Transverse colon (tissue), 4 donors: ENCODE measurements at regions not wholly inside any gene's neighbourhood (a gene's known extent, or its start where the extent isn't known, plus 50 kb on each side); places are given as distances from the start of the nearest gene placed in this dataset.

Experiments used
- DNase-seq: peaks from one replicate; pipeline ENCODE4 v3.0.0-alpha.2; 2019
- H3K27ac ChIP-seq, 4 donors: fragments of 200-600 bp; sonication (generic); 2 replicates each; pipeline ENCODE4 v1.5.1; 2016 to 2018; ENCODE audit warnings: inconsistent platforms in 4 of 4
- H3K27me3 ChIP-seq: fragments of 200-600 bp; sonication (generic); 2 replicates; pipeline ENCODE4 v1.5.1; 2017; ENCODE audit warnings: inconsistent platforms
- H3K36me3 ChIP-seq, 4 donors: fragments of 200-600 bp; sonication (generic); 2 replicates each; pipeline ENCODE4 v1.5.1; 2017 to 2019; ENCODE audit warnings: inconsistent platforms in 4 of 4
- H3K4me1 ChIP-seq, 4 donors: fragments of 200-600 bp; sonication (generic); 2 replicates each; pipeline ENCODE4 v1.5.1; 2017 to 2020; ENCODE audit warnings: inconsistent platforms in 4 of 4
- H3K4me3 ChIP-seq, 4 donors: fragments of 200-600 bp; sonication (generic); 1 replicate in 1 of 4; 2 replicates in 3 of 4; pipeline versions ENCODE4 v1.5.1 to v1.6.1; 2017 to 2019; ENCODE audit warnings: inconsistent platforms in 4 of 4
- H3K9me3 ChIP-seq, 2 donors: fragments of 200-600 bp; sonication (generic); 2 replicates each; pipeline ENCODE4 v1.5.1; 2017 to 2019; ENCODE audit warnings: inconsistent platforms in 2 of 2
- EP300 ChIP-seq: sonication (generic); formaldehyde crosslinking; IDR thresholded peaks from one replicate; pipeline ENCODE4 v1.6.1; 2017; ENCODE audit warnings: antibody characterized with exemption, low read depth
- POLR2A ChIP-seq: fragments of 450-650 bp; IDR thresholded peaks from one replicate; pipeline ENCODE4 v1.6.1; 2016; ENCODE audit warnings: antibody characterized with exemption, mild to moderate bottlenecking, moderate library complexity
- POLR2AphosphoS5 ChIP-seq, 3 donors: sonication (generic); formaldehyde crosslinking; IDR thresholded peaks; one replicate each; pipeline ENCODE4 v1.6.1; 2016; ENCODE audit warnings: antibody characterized with exemption in 3 of 3
- WGBS, 2 donors: methylation state at CpG; one replicate each; pipeline ENCODE4 v1.1.5; 2018; ENCODE audit warnings: low coverage in 1 of 2; 5-methylcytosine and 5-hydroxymethylcytosine counted together
- in situ Hi-C, 4 donors: fragments of 200-750 bp; cut with MboI; loops; one replicate each; pipeline versions ENCODE4 v1.15.0 to v1.15.1; 2017; ENCODE audit warnings: low sequenced_read_pairs in 3 of 4, low pct_ligation_motif_present in 1 of 4, low pct_unique_long_range_greater_than_20kb in 1 of 4
- intact Hi-C: fragments of 100-400 bp; cut with DNase I; formaldehyde crosslinking; loops from one replicate; pipeline ENCODE4 v1.15.1; 2023; ENCODE audit warnings: low total_unique reads
- TF ChIP-seq, protein P1 (sequence below), 5 experiments: fragments of 200-600 bp in 3 of 5; fragments of 450-650 bp in 2 of 5; sonication (generic) in 3 of 5; IDR thresholded peaks; 1 replicate in 2 of 5; 2 replicates in 3 of 5; pipeline ENCODE4 v1.5.1; 2016 to 2017; ENCODE audit warnings: antibody characterized with exemption in 5 of 5, inconsistent platforms in 3 of 5, mild to moderate bottlenecking in 2 of 5, moderate library complexity in 1 of 5

DNA sequence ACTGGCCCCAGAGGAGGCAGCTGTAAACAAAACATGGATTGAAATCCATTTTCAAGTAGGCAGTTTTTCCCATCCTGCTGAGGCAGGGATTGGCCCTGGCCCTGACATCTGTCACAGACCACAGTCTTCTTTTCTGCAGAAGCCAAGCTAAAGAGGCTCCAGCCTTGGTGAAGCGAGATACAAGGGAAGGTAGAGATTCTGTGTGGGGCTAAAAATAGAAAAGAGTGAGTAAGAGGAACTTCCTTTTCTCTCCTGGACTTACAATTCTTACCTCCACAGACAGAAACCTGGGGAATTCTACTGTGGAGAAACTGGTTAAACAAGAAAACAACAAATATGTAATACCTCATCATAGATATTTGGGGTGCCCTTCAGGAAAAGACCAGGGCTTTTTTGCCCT is 624.8 kb upstream of the FZD8 start:
- no peak for DNase-seq
- no peaks in the 10 kb centered on the region for H3K9me3 ChIP-seq
- TF ChIP-seq EP300 (no peak), POLR2A (no peak), POLR2AphosphoS5 (IDR thresholded peaks at IDR 0.05) (no peak)
- TF ChIP-seq, protein P1, sequence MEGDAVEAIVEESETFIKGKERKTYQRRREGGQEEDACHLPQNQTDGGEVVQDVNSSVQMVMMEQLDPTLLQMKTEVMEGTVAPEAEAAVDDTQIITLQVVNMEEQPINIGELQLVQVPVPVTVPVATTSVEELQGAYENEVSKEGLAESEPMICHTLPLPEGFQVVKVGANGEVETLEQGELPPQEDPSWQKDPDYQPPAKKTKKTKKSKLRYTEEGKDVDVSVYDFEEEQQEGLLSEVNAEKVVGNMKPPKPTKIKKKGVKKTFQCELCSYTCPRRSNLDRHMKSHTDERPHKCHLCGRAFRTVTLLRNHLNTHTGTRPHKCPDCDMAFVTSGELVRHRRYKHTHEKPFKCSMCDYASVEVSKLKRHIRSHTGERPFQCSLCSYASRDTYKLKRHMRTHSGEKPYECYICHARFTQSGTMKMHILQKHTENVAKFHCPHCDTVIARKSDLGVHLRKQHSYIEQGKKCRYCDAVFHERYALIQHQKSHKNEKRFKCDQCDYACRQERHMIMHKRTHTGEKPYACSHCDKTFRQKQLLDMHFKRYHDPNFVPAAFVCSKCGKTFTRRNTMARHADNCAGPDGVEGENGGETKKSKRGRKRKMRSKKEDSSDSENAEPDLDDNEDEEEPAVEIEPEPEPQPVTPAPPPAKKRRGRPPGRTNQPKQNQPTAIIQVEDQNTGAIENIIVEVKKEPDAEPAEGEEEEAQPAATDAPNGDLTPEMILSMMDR (IDR thresholded peaks at IDR 0.05): no peak
- in situ Hi-C loops (no loop called here), intact Hi-C loops (no loop called here)
- H3K27me3 ChIP-seq: no peaks in the 10 kb centered on the region
- no peak overlapping the region for H3K27ac ChIP-seq
- no peak overlapping the region for H3K4me3 ChIP-seq
- no peaks in the 10 kb centered on the region for H3K36me3 ChIP-seq
- WGBS, 2 donors: 63% methylated on average over 1 of the region's 1 CpG; no CpG with 5 or more reads in 1 of the 2 donors
- no peaks in the 10 kb centered on the region for H3K4me1 ChIP-seq

DNA sequence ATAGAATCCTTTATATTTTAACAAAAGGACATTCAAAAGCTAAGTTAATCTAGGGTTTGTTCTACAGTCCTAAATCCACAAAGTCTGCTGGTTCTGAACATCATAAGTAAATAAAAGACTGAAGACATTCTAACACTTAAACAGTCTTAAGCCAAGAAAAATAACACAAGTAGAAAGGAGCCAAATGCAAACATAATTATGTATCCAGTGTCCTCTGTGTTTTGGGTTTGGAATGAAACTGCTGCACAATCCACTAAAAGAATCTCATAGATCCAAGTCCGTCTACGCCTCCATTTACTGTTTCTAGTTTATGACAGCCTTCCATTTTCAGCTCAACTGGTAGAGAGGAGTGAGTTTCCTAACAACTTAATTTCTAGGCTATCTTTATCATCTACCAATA is 623.6 kb upstream of the FZD8 start:
- H3K36me3 ChIP-seq: no peaks in the 10 kb centered on the region
- 48 to 60% methylated on average over 2 of the region's 2 CpGs for WGBS, 2 donors
- in situ Hi-C loops (no loop called here), intact Hi-C loops (no loop called here)
- TF ChIP-seq POLR2AphosphoS5 (IDR thresholded peaks at IDR 0.05) (no peak), EP300 (no peak), POLR2A (no peak)
- TF ChIP-seq, protein P1 (IDR thresholded peaks at IDR 0.05): no peak
- H3K27ac ChIP-seq: no peak overlapping the region
- no peaks in the 10 kb centered on the region for H3K4me1 ChIP-seq
- H3K4me3 ChIP-seq: no peak overlapping the region
- DNase-seq: no peak
- H3K9me3 ChIP-seq: no peaks in the 10 kb centered on the region
- no peaks in the 10 kb centered on the region for H3K27me3 ChIP-seq

DNA sequence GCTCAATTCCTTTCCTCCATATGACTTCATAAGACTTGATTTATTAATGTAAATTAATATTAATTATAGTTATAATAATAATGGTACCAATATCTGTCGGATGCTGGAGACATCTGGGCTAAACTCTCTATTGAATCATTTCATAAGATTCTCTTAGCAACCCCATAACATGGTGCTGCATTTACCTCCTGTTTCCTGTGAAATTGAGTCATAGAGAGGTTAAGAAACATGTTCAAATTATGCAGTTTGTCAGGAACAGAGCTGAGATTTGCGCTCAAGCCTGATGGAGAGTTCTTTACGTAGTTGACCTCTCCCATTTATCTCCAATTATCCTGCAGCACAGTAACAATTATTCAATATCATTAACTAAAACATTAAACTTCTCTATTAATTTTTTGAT is 621.8 kb upstream of the FZD8 start:
- 91 to 95% methylated on average over 3 of the region's 3 CpGs for WGBS, 2 donors

DNA sequence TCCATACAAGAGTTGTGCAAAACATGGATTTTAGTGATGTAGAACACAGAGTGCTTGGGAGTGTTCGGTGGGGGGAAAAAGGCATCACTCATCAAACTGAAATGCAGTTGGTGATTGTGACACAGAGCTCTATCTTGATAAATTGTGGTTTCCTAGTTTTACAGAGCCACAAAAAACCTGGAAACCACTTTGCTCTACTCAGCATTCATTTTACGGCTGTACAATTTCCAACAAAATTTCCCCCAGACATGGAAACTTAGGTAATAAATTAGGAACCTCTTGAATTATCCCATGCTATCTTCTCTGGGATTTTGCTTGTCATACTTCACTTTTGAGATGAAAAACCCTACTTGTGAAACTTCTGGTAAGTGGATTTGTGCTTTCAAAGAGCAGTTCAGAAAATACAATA is 614.9 kb upstream of the FZD8 start:
- no peaks in the 10 kb centered on the region for H3K9me3 ChIP-seq
- H3K4me3 ChIP-seq: no peak overlapping the region
- TF ChIP-seq POLR2AphosphoS5 (IDR thresholded peaks at IDR 0.05) (no peak), EP300 (no peak), POLR2A (no peak)
- TF ChIP-seq, protein P1 (IDR thresholded peaks at IDR 0.05): no peak
- H3K4me1 ChIP-seq: peaks cover 0 to 3% (median 0%) of the 10 kb centered on the region in 4 donors
- no peak for DNase-seq
- H3K27ac ChIP-seq: no peak overlapping the region
- in situ Hi-C loops (no loop called here), intact Hi-C loops (no loop called here)
- 58% methylated on average over 2 of the region's 2 CpGs for WGBS, 2 donors
- no peaks in the 10 kb centered on the region for H3K27me3 ChIP-seq
- H3K36me3 ChIP-seq: no peaks in the 10 kb centered on the region

More for the DNA sequence above, 621.8 kb upstream of the FZD8 start:
- in situ Hi-C loops (no loop called here), intact Hi-C loops (no loop called here)
- no peaks in the 10 kb centered on the region for H3K9me3 ChIP-seq
- H3K4me1 ChIP-seq: no peaks in the 10 kb centered on the region
- H3K27ac ChIP-seq: no peak overlapping the region
- no peaks in the 10 kb centered on the region for H3K36me3 ChIP-seq
- no peak for TF ChIP-seq POLR2A
- TF ChIP-seq POLR2AphosphoS5 (IDR thresholded peaks at IDR 0.05): no peak
- no peak for TF ChIP-seq EP300
- TF ChIP-seq, protein P1 (IDR thresholded peaks at IDR 0.05): no peak
- DNase-seq: no peak
- no peaks in the 10 kb centered on the region for H3K27me3 ChIP-seq
- H3K4me3 ChIP-seq: no peak overlapping the region
